Panc1 (cell line): ENCODE measurements at regions not wholly inside any gene's neighbourhood (a gene's known extent, or its start where the extent isn't known, plus 50 kb on each side); places are given as distances from the start of the nearest gene placed in this dataset.

Experiments used
- CTCF ChIP-seq: fragments of 450-650 bp; IDR thresholded peaks from 2 replicates; pipeline ENCODE4 v1.5.1; 2017; ENCODE audit warnings: mild to moderate bottlenecking
- POLR2AphosphoS5 ChIP-seq: IDR thresholded peaks from 2 replicates; pipeline ENCODE4 v1.6.1; 2012; ENCODE audit warnings: mild to moderate bottlenecking, low read depth, low read length, moderate library complexity
- SIN3A ChIP-seq: IDR thresholded peaks from 2 replicates; pipeline ENCODE4 v1.6.1; 2012; ENCODE audit warnings: low read depth, mild to moderate bottlenecking, low read length, moderate library complexity, borderline replicate concordance; ENCODE audit not compliant: insufficient read depth
- TCF7L2 ChIP-seq: IDR thresholded peaks from 2 replicates; pipeline ENCODE4 v1.6.1; 2011; ENCODE audit warnings: mild to moderate bottlenecking, low read depth, low read length, inconsistent platforms
- TF ChIP-seq, protein P1 (sequence below), 2 experiments: IDR thresholded peaks; 2 replicates each; pipeline ENCODE4 v1.6.1; 2011 to 2012; ENCODE audit warnings: low read depth in 2 of 2, control low read depth in 1 of 2, low read length in 1 of 2, mild to moderate bottlenecking in 1 of 2, moderate library complexity in 1 of 2; ENCODE audit not compliant: insufficient read depth in 1 of 2

- no peak for TF ChIP-seq POLR2AphosphoS5
- no peak for TF ChIP-seq CTCF
- TF ChIP-seq, protein P1, sequence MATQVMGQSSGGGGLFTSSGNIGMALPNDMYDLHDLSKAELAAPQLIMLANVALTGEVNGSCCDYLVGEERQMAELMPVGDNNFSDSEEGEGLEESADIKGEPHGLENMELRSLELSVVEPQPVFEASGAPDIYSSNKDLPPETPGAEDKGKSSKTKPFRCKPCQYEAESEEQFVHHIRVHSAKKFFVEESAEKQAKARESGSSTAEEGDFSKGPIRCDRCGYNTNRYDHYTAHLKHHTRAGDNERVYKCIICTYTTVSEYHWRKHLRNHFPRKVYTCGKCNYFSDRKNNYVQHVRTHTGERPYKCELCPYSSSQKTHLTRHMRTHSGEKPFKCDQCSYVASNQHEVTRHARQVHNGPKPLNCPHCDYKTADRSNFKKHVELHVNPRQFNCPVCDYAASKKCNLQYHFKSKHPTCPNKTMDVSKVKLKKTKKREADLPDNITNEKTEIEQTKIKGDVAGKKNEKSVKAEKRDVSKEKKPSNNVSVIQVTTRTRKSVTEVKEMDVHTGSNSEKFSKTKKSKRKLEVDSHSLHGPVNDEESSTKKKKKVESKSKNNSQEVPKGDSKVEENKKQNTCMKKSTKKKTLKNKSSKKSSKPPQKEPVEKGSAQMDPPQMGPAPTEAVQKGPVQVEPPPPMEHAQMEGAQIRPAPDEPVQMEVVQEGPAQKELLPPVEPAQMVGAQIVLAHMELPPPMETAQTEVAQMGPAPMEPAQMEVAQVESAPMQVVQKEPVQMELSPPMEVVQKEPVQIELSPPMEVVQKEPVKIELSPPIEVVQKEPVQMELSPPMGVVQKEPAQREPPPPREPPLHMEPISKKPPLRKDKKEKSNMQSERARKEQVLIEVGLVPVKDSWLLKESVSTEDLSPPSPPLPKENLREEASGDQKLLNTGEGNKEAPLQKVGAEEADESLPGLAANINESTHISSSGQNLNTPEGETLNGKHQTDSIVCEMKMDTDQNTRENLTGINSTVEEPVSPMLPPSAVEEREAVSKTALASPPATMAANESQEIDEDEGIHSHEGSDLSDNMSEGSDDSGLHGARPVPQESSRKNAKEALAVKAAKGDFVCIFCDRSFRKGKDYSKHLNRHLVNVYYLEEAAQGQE (IDR thresholded peaks at IDR 0.05; ENCODE audit: insufficient read depth in 1 of 2, low read depth in 2 of 2, low read length in 1 of 2), result no peak
- TF ChIP-seq TCF7L2, result no peak
- no peak for TF ChIP-seq SIN3A
Measured at GRCh38 chr4:187160486-187160885, 436.8 kb upstream of the FAT1 start.
